AG04450 (cell line): ENCODE measurements at regions not wholly inside any gene's neighbourhood (a gene's known extent, or its start where the extent isn't known, plus 50 kb on each side); places are given as distances from the start of the nearest gene placed in this dataset.

Source experiments
- CTCF ChIA-PET: fragments of 300-600, 350-600 bp; formaldehyde crosslinking; extraction: SDS; loops from one replicate; lab custom pipeline; 2022; ENCODE audit warnings: antibody characterized with exemption, inconsistent platforms; lab: Charles Lee
- POLR2A ChIA-PET: fragments of 350-600 bp; formaldehyde crosslinking; extraction: SDS; loops from one replicate; lab custom pipeline; 2021; ENCODE audit warnings: antibody characterized with exemption, inconsistent platforms; lab: Yijun Ruan, JAX
- DNase-seq: peaks from one replicate; pipeline ENCODE4 v3.0.0-alpha.2; 2011; ENCODE audit warnings: low read depth, low spot score
- H3K27ac ChIP-seq: one replicate; pipeline ENCODE4 v1.5.1; 2012; ENCODE audit warnings: low read depth, low read length, control low read depth
- H3K27me3 ChIP-seq: one replicate; pipeline ENCODE4 v1.6.0; 2012; ENCODE audit warnings: low read length; ENCODE audit not compliant: control insufficient read depth, insufficient read depth
- H3K4me3 ChIP-seq: 2 replicates; pipeline ENCODE4 v1.5.1; 2011; ENCODE audit warnings: mild to moderate bottlenecking, low read depth, low read length, control low read depth
- H3K9me3 ChIP-seq: 2 replicates; pipeline ENCODE4 v1.5.1; 2012; ENCODE audit warnings: low read length; ENCODE audit not compliant: control insufficient read depth, insufficient read depth
- TF ChIP-seq, protein P1 (sequence below): IDR thresholded peaks from 2 replicates; pipeline ENCODE4 v1.5.1; 2011; ENCODE audit warnings: low read depth, low read length, control low read depth, inconsistent platforms

DNA sequence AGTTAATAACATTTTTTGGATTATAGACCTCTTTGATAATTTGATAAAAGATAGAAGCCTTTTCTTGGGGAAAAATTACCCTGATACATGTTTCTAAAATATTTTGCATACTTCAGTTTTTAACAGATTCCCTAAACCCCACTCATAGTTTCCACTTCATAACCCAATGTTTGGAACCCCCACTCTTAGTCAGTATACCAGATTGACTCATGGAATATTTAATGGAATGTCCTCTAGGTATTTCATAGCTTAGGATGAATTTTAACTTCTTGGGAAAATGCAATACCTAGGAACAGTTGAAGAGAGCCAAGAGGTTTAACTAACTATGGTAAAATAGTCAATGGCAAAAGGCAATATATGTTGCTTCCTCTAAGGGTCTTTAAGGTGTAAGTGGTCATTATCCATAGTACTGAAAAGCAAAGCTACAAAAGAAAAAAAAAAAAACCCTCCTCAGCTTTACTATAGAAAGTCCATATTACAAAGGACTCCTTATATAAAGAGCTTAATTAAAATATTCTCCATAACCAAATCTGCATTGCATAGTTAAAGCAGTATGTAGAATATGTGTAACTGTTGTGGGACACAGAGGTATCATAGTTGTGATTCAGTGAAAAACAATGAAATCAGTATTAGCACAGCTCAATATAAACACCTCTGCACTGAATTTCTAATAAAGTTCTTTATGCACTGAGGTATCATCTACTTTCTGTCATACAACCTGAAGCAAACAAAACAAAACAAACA is 159.9 kb downstream of the PCDH7 start:
- TF ChIP-seq, protein P1, sequence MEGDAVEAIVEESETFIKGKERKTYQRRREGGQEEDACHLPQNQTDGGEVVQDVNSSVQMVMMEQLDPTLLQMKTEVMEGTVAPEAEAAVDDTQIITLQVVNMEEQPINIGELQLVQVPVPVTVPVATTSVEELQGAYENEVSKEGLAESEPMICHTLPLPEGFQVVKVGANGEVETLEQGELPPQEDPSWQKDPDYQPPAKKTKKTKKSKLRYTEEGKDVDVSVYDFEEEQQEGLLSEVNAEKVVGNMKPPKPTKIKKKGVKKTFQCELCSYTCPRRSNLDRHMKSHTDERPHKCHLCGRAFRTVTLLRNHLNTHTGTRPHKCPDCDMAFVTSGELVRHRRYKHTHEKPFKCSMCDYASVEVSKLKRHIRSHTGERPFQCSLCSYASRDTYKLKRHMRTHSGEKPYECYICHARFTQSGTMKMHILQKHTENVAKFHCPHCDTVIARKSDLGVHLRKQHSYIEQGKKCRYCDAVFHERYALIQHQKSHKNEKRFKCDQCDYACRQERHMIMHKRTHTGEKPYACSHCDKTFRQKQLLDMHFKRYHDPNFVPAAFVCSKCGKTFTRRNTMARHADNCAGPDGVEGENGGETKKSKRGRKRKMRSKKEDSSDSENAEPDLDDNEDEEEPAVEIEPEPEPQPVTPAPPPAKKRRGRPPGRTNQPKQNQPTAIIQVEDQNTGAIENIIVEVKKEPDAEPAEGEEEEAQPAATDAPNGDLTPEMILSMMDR, result no peak
- POLR2A ChIA-PET, result no interaction called here
- H3K27me3 ChIP-seq, result no peaks in the 10 kb centered on the region
- H3K4me3 ChIP-seq, result no peak overlapping the region
- CTCF ChIA-PET, result no interaction called here
- DNase-seq, result no peak
- H3K9me3 ChIP-seq, result no peaks in the 10 kb centered on the region
- no peak overlapping the region for H3K27ac ChIP-seq

- POLR2A ChIA-PET, result no interaction called here
- CTCF ChIA-PET, result no interaction called here
- H3K27me3 ChIP-seq, result no peaks in the 10 kb centered on the region
- TF ChIP-seq, protein P1, result no peak
- H3K27ac ChIP-seq, result no peak overlapping the region
- no peak overlapping the region for H3K4me3 ChIP-seq
- no peak for DNase-seq
- H3K9me3 ChIP-seq, result no peaks in the 10 kb centered on the region
Measured at GRCh38 chr4:30881985-30882384, 161.8 kb downstream of the PCDH7 start.

DNA sequence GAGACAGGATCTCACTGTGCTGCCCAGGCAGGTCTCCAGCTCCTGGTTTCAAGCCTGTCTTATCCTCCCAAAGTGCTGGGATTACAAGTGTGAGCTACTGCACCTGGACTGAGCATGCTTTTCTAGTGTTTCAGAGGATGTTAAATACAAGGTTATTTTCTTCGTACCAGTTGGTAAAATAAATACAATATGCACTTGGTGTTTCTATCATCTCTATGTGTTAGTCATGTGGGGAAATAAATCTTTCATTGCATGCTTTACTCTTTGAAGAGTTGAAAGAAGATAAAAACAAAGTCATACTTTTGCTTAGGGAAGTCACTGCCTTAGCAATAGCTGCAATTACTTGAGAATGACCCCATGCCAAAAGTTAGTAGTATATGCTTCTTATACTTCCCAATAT is 162.3 kb downstream of the PCDH7 start:
- TF ChIP-seq, protein P1, result no peak
- POLR2A ChIA-PET, result no interaction called here
- no peak for DNase-seq

DNA sequence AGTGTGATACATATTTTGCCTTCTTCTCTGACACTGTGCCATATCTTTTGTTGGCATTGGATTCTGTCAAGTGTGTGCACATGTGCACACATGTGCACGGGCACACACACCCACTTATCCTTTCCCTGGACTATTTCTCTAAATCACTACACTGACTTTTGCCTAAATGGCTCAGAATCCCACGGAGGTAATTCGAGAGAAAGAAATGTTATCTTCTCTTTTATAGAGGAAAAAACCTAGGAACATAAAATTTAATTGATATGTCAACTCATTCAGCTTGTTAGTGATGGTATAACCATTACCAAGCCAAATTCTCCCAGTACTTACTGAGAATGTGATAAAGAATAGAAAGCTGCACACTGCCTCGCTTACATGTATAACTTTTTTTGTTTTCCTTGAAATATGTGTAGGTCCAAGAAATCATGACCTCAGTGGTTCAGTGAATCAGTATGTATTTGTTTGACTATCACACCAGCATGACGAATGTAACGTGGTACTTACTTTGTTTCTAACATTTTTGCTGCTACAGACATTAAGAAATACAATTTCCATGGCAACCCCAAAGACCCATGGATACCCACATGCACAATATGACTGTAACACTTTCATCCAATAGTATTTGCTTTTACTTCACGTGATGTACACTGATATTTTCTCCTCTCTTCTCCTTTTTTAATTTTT is 163.0 kb downstream of the PCDH7 start:
- no peak for DNase-seq

More for the DNA sequence above, 162.3 kb downstream of the PCDH7 start:
- Histone ChIP-seq H3K27me3 (no peaks in the 10 kb centered on the region), H3K9me3 (no peaks in the 10 kb centered on the region), H3K27ac (no peak overlapping the region), H3K4me3 (no peak overlapping the region)
- CTCF ChIA-PET, result interaction anchor here (0.5 kb wide), 1 partner anchor 34 kb away, joined by 3 read pairs; no protein-coding TSS in a partner anchor

More for the DNA sequence above, 163.0 kb downstream of the PCDH7 start:
- H3K27ac ChIP-seq, result no peak overlapping the region
- H3K27me3 ChIP-seq, result no peaks in the 10 kb centered on the region
- ChIA-PET CTCF (no interaction called here), POLR2A (no interaction called here)
- no peak overlapping the region for H3K4me3 ChIP-seq
- no peaks in the 10 kb centered on the region for H3K9me3 ChIP-seq
- TF ChIP-seq, protein P1, result no peak
